Prostate gland (tissue), 2 donors: ENCODE measurements at regions not wholly inside any gene's neighbourhood (a gene's known extent, or its start where the extent isn't known, plus 50 kb on each side); places are given as distances from the start of the nearest gene placed in this dataset.
"Not testable (repeated sequence)": the region's sequence is repeated elsewhere in the genome, so short reads cannot be mapped to it uniquely, and the experiment has no call there.

Experiments
- DNase-seq: peaks from one replicate; pipeline ENCODE4 v3.0.0-alpha.2; 2019; ENCODE audit warnings: low spot score
- H3K27ac ChIP-seq, 2 donors: fragments of 200-600 bp; sonication (generic); 2 replicates each; pipeline ENCODE4 v1.5.1; 2017 to 2019
- H3K27me3 ChIP-seq: fragments of 200-600 bp; sonication (generic); replicated peaks from 2 replicates; pipeline ENCODE4 v1.5.1; 2019; ENCODE audit not compliant: insufficient read depth
- H3K36me3 ChIP-seq, 2 donors: fragments of 200-600 bp; sonication (generic); 1 replicate in 1 of 2; 2 replicates in 1 of 2; pipeline versions ENCODE4 v1.5.1 to v1.8.1; 2017 to 2019
- H3K4me1 ChIP-seq: fragments of 200-600 bp; sonication (generic); replicated peaks from 2 replicates; pipeline ENCODE4 v1.5.1; 2019
- H3K4me3 ChIP-seq, 2 donors: fragments of 200-600 bp; sonication (generic); 2 replicates each; pipeline ENCODE4 v1.5.1; 2017 to 2019
- H3K9me3 ChIP-seq: fragments of 200-600 bp; sonication (generic); 2 replicates; pipeline ENCODE4 v1.5.1; 2017
- POLR2A ChIP-seq: fragments of 450-650 bp; IDR thresholded peaks from one replicate; pipeline ENCODE4 v1.6.1; 2016; ENCODE audit warnings: antibody characterized with exemption, mild to moderate bottlenecking
- POLR2AphosphoS5 ChIP-seq: sonication (generic); formaldehyde crosslinking; IDR thresholded peaks from one replicate; pipeline ENCODE4 v1.6.1; 2017; ENCODE audit warnings: antibody characterized with exemption
- WGBS: methylation state at CpG from one replicate; pipeline ENCODE4 v1.1.5; 2018; 5-methylcytosine and 5-hydroxymethylcytosine counted together
- intact Hi-C: fragments of 100-400 bp; cut with DNase I; formaldehyde crosslinking; loops from one replicate; pipeline ENCODE4 v1.14.2; 2022
- TF ChIP-seq, protein P1 (sequence below), 4 experiments: fragments of 200-600 bp in 2 of 4; fragments of 450-650 bp in 2 of 4; sonication (generic) in 2 of 4; IDR thresholded peaks; 1 replicate in 3 of 4; 2 replicates in 1 of 4; pipeline ENCODE4 v1.5.1; 2016 to 2019; ENCODE audit warnings: antibody characterized with exemption in 4 of 4, mild to moderate bottlenecking in 2 of 4, moderate library complexity in 2 of 4

DNA sequence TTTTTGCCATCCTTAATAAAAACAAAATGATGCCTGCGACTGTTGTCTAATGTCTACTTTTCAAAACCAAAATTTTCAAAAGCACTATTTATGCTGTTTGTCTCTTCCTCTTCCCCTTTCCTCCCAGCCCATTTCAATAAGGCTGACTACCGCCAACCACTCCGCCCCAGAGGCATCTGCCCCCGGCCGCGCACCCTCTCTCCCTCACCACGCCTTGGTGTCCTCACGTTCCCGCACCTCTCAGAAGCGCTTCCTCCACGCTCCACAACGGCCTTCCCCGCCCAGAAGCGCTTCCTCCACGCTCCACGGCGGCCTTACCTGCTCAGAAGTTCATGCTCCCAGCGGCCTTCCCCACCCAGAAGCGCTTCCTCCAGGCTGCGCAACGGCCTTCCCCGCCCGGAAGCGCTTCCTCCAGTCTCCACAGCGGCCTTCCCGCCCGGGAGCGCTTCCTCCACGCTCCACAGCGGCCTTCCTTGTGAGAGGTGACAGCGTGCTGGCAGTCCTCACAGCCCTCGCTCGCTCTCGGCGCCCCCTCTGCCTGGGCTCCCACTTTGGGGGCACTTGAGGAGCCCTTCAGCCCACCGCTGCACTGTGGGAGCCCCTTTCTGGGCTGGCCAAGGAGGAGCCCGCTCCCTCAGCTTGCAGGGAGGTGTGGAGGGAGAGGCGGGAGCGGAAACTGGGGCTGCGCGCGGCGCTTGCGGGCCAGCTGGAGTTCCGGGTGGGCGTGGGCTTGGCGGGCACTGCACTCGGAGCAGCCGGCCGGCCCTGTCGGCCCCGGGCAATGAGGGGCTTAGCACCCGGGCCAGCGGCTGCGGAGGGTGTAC is 490.4 kb upstream of the ZFP42 start:
- H3K36me3 ChIP-seq: no peaks in the 10 kb centered on the region
- 89% methylated on average over 51 of the region's 55 CpGs for WGBS
- no peaks in the 10 kb centered on the region for H3K27me3 ChIP-seq
- DNase-seq: no peak
- no peaks in the 10 kb centered on the region for H3K4me1 ChIP-seq
- TF ChIP-seq, protein P1, sequence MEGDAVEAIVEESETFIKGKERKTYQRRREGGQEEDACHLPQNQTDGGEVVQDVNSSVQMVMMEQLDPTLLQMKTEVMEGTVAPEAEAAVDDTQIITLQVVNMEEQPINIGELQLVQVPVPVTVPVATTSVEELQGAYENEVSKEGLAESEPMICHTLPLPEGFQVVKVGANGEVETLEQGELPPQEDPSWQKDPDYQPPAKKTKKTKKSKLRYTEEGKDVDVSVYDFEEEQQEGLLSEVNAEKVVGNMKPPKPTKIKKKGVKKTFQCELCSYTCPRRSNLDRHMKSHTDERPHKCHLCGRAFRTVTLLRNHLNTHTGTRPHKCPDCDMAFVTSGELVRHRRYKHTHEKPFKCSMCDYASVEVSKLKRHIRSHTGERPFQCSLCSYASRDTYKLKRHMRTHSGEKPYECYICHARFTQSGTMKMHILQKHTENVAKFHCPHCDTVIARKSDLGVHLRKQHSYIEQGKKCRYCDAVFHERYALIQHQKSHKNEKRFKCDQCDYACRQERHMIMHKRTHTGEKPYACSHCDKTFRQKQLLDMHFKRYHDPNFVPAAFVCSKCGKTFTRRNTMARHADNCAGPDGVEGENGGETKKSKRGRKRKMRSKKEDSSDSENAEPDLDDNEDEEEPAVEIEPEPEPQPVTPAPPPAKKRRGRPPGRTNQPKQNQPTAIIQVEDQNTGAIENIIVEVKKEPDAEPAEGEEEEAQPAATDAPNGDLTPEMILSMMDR (IDR thresholded peaks at IDR 0.05): no peak
- no peak for TF ChIP-seq POLR2A
- no peak for TF ChIP-seq POLR2AphosphoS5
- H3K27ac ChIP-seq: no peak overlapping the region
- no peaks in the 10 kb centered on the region for H3K9me3 ChIP-seq
- intact Hi-C loops: no loop called here
- H3K4me3 ChIP-seq: no peak overlapping the region

DNA sequence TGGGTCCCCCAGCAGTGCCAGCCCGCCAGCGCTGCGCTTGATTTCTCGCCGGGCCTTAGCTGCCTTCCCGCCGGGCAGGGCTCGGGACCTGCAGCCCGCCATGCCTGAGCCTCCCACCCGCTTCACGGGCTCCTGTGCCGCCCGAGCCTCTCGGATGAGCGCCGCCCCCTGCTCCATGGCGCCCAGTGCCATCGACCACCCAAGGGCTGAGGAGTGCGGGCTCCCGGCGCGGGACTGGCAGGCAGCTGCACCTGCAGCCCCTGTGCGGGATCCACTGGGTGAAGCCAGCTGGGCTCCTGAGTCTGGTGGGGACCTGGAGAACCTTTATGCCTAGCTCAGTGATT is 489.8 kb upstream of the ZFP42 start:
- H3K4me1 ChIP-seq, H3K27ac ChIP-seq, H3K9me3 ChIP-seq, intact Hi-C loops, H3K27me3 ChIP-seq, H3K36me3 ChIP-seq, H3K4me3 ChIP-seq, DNase-seq: not testable (repeated sequence)
- 96% methylated on average over 19 of the region's 23 CpGs for WGBS

DNA sequence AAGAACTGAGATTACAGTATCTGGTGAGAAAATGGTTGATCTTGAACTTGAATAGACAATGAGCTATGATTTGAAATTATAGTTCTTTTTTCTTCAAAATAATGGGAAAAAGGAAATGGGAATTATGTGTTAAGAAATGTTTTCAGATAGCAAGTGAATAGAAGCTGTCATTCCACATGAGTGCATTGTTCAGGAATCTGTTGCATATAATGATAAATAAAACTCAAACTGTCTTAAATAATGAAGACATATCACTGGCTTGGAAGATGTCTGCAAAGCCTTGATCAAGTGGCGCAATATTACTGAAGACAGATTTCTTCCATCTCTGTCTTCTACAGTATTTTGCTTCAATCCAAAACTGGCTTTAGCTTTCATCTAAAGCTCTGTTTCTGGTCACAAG is 479.3 kb upstream of the ZFP42 start:
- H3K4me3 ChIP-seq: no peak overlapping the region
- no peaks in the 10 kb centered on the region for H3K9me3 ChIP-seq
- no peak for DNase-seq
- H3K4me1 ChIP-seq: no peaks in the 10 kb centered on the region
- H3K36me3 ChIP-seq: no peaks in the 10 kb centered on the region
- no peaks in the 10 kb centered on the region for H3K27me3 ChIP-seq
- H3K27ac ChIP-seq: no peak overlapping the region
- intact Hi-C loops: no loop called here
- TF ChIP-seq POLR2A (no peak), POLR2AphosphoS5 (no peak)
- TF ChIP-seq, protein P1 (IDR thresholded peaks at IDR 0.05): no peak
- whole genome bisulfite sequencing: 91% methylated on average over 1 of the region's 1 CpG

DNA sequence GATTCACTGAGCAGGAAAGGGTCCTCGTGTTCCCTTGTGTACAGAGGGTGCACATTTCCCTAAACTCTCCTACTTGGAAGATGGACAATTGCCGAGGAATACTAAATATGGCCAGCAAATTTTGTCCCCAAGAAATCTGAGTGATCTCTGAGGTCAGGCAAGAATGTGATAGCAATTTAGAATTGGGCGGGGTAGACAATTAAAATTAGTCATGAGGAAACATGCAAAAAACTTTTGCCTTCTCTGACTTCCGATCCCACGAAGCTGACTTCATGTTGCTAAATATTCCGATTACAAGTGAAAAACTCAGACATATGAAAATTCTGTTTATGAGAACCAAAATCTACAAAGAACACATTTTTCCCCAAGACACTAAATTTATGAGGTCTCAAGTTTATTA is 453.9 kb upstream of the ZFP42 start:
- no peak for DNase-seq
- TF ChIP-seq, protein P1 (IDR thresholded peaks at IDR 0.05): no peak
- no peak for TF ChIP-seq POLR2AphosphoS5
- no peak for TF ChIP-seq POLR2A
- Histone ChIP-seq H3K27ac (no peak overlapping the region), H3K27me3 (peaks cover 2% of the 10 kb centered on the region), H3K9me3 (no peaks in the 10 kb centered on the region), H3K4me3 (no peak overlapping the region), H3K36me3 (no peaks in the 10 kb centered on the region), H3K4me1 (no peaks in the 10 kb centered on the region)
- intact Hi-C loops: no loop called here
- 85% methylated on average over 6 of the region's 6 CpGs for WGBS

DNA sequence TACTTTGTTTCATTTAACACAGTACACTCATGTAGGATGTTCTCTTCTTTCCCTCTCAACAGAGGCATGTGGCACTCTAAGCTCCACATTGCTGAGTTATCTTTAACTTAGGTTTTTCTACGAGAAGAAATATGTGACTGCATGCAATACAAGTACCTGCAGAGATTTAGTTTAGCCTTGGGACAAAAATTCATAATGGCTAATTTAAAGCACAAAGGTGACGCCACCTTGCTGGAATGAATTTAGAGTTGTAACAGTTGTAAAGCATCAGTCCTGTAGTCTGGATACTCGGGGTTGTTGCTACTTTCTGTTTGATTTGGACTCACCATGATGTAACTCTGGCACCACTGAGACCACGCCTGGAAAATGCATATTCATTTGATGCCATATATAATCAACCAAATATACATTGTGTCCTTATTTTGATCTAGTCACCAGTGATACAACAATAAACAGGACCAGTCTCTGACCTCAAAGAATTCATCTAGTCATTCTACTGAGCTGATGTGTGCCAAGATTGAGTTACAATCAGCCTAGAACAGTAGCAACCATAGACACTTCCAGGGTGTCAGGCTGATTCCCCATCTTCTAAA is 451.0 kb upstream of the ZFP42 start:
- no peaks in the 10 kb centered on the region for H3K9me3 ChIP-seq
- H3K27me3 ChIP-seq: no peaks in the 10 kb centered on the region
- WGBS: 82% methylated on average over 4 of the region's 4 CpGs
- TF ChIP-seq, protein P1 (IDR thresholded peaks at IDR 0.05): no peak
- TF ChIP-seq POLR2A (no peak), POLR2AphosphoS5 (no peak)
- H3K4me1 ChIP-seq: no peaks in the 10 kb centered on the region
- no peak for DNase-seq
- intact Hi-C loops: no loop called here
- H3K36me3 ChIP-seq: no peaks in the 10 kb centered on the region
- H3K4me3 ChIP-seq: no peak overlapping the region
- no peak overlapping the region for H3K27ac ChIP-seq
